OCI-LY1 (cell line): ENCODE measurements at regions not wholly inside any gene's neighbourhood (a gene's known extent, or its start where the extent isn't known, plus 50 kb on each side); places are given as distances from the start of the nearest gene placed in this dataset.

Source experiments
- EZH2 ChIP-seq: fragments of 200-600 bp; sonication (generic), shearing (Covaris generic); IDR thresholded peaks from 2 replicates; pipeline ENCODE4 v1.8.0; 2017; ENCODE audit warnings: borderline replicate concordance, mixed run types, mild to moderate bottlenecking, antibody characterized with exemption, low read length, moderate library complexity, mixed read lengths
- TF ChIP-seq, protein P1 (sequence below): fragments of 200-600 bp; sonication (generic), shearing (Covaris generic); IDR thresholded peaks from 2 replicates; pipeline ENCODE4 v1.5.1; 2017; ENCODE audit warnings: mild to moderate bottlenecking, antibody characterized with exemption, low read length, moderate library complexity, mixed read lengths

DNA sequence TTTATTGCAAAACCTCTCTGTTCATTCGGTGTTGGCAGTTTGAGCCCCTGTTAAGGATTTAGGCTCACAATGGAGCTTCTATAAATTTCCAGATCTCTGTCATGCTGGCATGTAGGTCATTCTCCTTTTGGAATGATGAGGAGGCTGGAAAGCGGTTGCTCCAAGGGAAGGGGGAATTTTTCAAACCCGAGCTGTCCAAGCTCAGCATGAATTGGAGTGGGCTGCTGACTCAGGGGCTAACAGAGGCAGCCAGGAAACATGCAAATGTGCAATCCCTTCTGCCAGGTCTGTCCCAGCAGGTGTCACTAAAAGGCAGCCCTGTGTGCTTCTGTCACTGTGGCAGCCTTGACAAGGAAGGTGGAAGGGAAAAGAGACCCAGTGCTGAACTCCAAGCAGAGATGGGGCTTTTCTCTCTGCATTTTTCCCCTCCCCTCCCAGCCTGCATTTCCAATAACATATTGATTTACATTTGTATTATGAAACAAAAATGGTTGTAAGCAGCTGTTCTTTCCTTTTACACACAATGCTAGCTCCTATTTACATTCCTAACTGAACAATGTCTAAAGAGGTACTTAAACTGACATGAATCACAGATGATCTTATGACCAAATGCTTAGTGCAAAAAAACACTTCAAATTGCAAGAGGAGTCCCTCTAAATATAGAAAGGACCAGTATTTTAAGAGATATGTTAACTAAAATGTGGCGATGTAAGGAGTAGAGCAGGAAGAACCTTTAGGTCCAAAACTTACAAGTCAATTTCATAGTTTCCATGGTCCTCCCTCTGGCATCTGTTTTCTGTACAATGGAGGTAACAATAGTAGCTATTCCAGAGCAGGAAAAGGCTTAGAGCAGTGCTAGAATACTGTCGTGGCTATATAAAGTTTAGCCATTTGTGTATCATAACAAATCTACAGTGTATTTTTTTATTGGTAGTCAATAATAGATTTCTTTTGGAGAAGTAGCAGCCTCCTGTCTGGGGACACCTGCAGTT lies 84.5 kb upstream of the ATP10A start:
- TF ChIP-seq EZH2: no peak
- TF ChIP-seq, protein P1, sequence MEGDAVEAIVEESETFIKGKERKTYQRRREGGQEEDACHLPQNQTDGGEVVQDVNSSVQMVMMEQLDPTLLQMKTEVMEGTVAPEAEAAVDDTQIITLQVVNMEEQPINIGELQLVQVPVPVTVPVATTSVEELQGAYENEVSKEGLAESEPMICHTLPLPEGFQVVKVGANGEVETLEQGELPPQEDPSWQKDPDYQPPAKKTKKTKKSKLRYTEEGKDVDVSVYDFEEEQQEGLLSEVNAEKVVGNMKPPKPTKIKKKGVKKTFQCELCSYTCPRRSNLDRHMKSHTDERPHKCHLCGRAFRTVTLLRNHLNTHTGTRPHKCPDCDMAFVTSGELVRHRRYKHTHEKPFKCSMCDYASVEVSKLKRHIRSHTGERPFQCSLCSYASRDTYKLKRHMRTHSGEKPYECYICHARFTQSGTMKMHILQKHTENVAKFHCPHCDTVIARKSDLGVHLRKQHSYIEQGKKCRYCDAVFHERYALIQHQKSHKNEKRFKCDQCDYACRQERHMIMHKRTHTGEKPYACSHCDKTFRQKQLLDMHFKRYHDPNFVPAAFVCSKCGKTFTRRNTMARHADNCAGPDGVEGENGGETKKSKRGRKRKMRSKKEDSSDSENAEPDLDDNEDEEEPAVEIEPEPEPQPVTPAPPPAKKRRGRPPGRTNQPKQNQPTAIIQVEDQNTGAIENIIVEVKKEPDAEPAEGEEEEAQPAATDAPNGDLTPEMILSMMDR: no peak
